Karpas-422 (cell line): ENCODE measurements at regions not wholly inside any gene's neighbourhood (a gene's known extent, or its start where the extent isn't known, plus 50 kb on each side); places are given as distances from the start of the nearest gene placed in this dataset.

Experiments used
- DNase-seq: peaks from one replicate; pipeline ENCODE4 v3.0.0-alpha.2; 2015
- H2AFZ ChIP-seq: fragments of 200-600 bp; sonication (generic); 2 replicates; pipeline ENCODE4 v1.6.1; 2014; ENCODE audit warnings: antibody characterized with exemption, low read length, mixed read lengths
- H3K27ac ChIP-seq: fragments of 200-600 bp; sonication (generic); 2 replicates; pipeline ENCODE4 v1.5.1; 2014; ENCODE audit warnings: mild to moderate bottlenecking, low read length, moderate library complexity
- H3K27me3 ChIP-seq: fragments of 200-600 bp; sonication (generic); 2 replicates; pipeline ENCODE4 v1.6.1; 2014; ENCODE audit warnings: low read length, mixed read lengths
- H3K36me3 ChIP-seq: fragments of 200-600 bp; sonication (generic); 2 replicates; pipeline ENCODE4 v1.6.1; 2014; ENCODE audit warnings: low read length, mixed read lengths; ENCODE audit not compliant: insufficient read depth
- H3K4me1 ChIP-seq: fragments of 200-600 bp; sonication (generic); 2 replicates; pipeline ENCODE4 v1.6.1; 2014; ENCODE audit warnings: mild to moderate bottlenecking, low read length, mixed read lengths
- H3K4me2 ChIP-seq: fragments of 200-600 bp; sonication (generic); 2 replicates; pipeline ENCODE4 v1.6.1; 2014; ENCODE audit warnings: low read length, low read depth, mild to moderate bottlenecking; ENCODE audit not compliant: poor library complexity, severe bottlenecking
- H3K4me3 ChIP-seq: fragments of 200-600 bp; sonication (generic); 2 replicates; pipeline ENCODE4 v1.5.1; 2014; ENCODE audit warnings: mild to moderate bottlenecking, antibody characterized with exemption, low read length, mixed read lengths
- H3K79me2 ChIP-seq: fragments of 200-600 bp; sonication (generic); 2 replicates; pipeline ENCODE4 v1.6.1; 2014; ENCODE audit warnings: mild to moderate bottlenecking, low read length, mixed read lengths
- H3K9ac ChIP-seq: fragments of 200-600 bp; sonication (generic); 2 replicates; pipeline ENCODE4 v1.6.0; 2014; ENCODE audit warnings: low read length
- H3K9me2 ChIP-seq: fragments of 200-600 bp; sonication (generic), shearing (Covaris generic); replicated peaks from 2 replicates; pipeline ENCODE4 v1.6.0; 2014; ENCODE audit warnings: mild to moderate bottlenecking, low read length, moderate library complexity; ENCODE audit not compliant: insufficient read depth
- H3K9me3 ChIP-seq: fragments of 300-700, 200-600 bp; sonication (generic); 2 replicates; pipeline ENCODE4 v1.6.1; 2014; ENCODE audit warnings: low read length, mixed read lengths
- H4K20me1 ChIP-seq: fragments of 200-600 bp; sonication (generic); 2 replicates; pipeline ENCODE4 v1.6.1; 2014; ENCODE audit warnings: mild to moderate bottlenecking, antibody characterized with exemption, low read length, low read depth; ENCODE audit not compliant: insufficient read depth

- Histone ChIP-seq H3K36me3 (no peaks in the 10 kb centered on the region), H3K79me2 (no peaks in the 10 kb centered on the region), H3K9me3 (no peaks in the 10 kb centered on the region), H2AFZ (no peak overlapping the region), H3K4me3 (no peak overlapping the region), H3K4me1 (no peaks in the 10 kb centered on the region), H3K9me2 (no peaks in the 10 kb centered on the region), H3K27ac (no peak overlapping the region), H3K4me2 (no peak overlapping the region), H3K9ac (no peak overlapping the region), H3K27me3 (no peaks in the 10 kb centered on the region), H4K20me1 (no peaks in the 10 kb centered on the region)
- no peak for DNase-seq
Measured at GRCh38 chr4:114034189-114034588, 54.7 kb upstream of the ARSJ start.

GRCh38 chr4:114036426-114036825, 57.0 kb upstream of the ARSJ start:
- Histone ChIP-seq H3K27me3 (no peaks in the 10 kb centered on the region), H3K4me2 (no peak overlapping the region), H3K4me3 (no peak overlapping the region), H3K79me2 (no peaks in the 10 kb centered on the region), H2AFZ (no peak overlapping the region), H3K4me1 (no peaks in the 10 kb centered on the region), H3K9me3 (no peaks in the 10 kb centered on the region), H3K9ac (no peak overlapping the region), H3K36me3 (no peaks in the 10 kb centered on the region), H3K27ac (no peak overlapping the region), H4K20me1 (no peaks in the 10 kb centered on the region), H3K9me2 (no peaks in the 10 kb centered on the region)
- no peak for DNase-seq

GRCh38 chr4:114036864-114037263, 57.4 kb upstream of the ARSJ start:
- H3K4me1 ChIP-seq, result no peaks in the 10 kb centered on the region
- H3K79me2 ChIP-seq, result no peaks in the 10 kb centered on the region
- no peak overlapping the region for H3K9ac ChIP-seq
- no peak overlapping the region for H2AFZ ChIP-seq
- H4K20me1 ChIP-seq, result no peaks in the 10 kb centered on the region
- H3K4me3 ChIP-seq, result no peak overlapping the region
- no peaks in the 10 kb centered on the region for H3K9me3 ChIP-seq
- DNase-seq, result no peak
- no peaks in the 10 kb centered on the region for H3K36me3 ChIP-seq
- H3K27ac ChIP-seq, result no peak overlapping the region
- no peak overlapping the region for H3K4me2 ChIP-seq
- no peaks in the 10 kb centered on the region for H3K27me3 ChIP-seq
- no peaks in the 10 kb centered on the region for H3K9me2 ChIP-seq

- DNase-seq, result no peak
- Histone ChIP-seq H3K27me3 (no peaks in the 10 kb centered on the region), H3K9ac (no peak overlapping the region), H4K20me1 (no peaks in the 10 kb centered on the region), H3K4me1 (no peaks in the 10 kb centered on the region), H3K36me3 (no peaks in the 10 kb centered on the region), H3K9me3 (no peaks in the 10 kb centered on the region), H3K4me2 (no peak overlapping the region), H3K27ac (no peak overlapping the region), H3K4me3 (no peak overlapping the region), H3K9me2 (no peaks in the 10 kb centered on the region), H3K79me2 (no peaks in the 10 kb centered on the region), H2AFZ (no peak overlapping the region)
Measured at GRCh38 chr4:114037988-114038387, 58.5 kb upstream of the ARSJ start.

GRCh38 chr4:114038762-114039387, 59.4 kb upstream of the ARSJ start:
- no peaks in the 10 kb centered on the region for H3K9me3 ChIP-seq
- no peak overlapping the region for H3K4me3 ChIP-seq
- no peak for DNase-seq
- no peak overlapping the region for H3K9ac ChIP-seq
- no peaks in the 10 kb centered on the region for H3K9me2 ChIP-seq
- no peak overlapping the region for H3K4me2 ChIP-seq
- no peaks in the 10 kb centered on the region for H3K36me3 ChIP-seq
- H3K79me2 ChIP-seq, result no peaks in the 10 kb centered on the region
- no peak overlapping the region for H2AFZ ChIP-seq
- no peaks in the 10 kb centered on the region for H4K20me1 ChIP-seq
- no peaks in the 10 kb centered on the region for H3K27me3 ChIP-seq
- H3K27ac ChIP-seq, result no peak overlapping the region
- H3K4me1 ChIP-seq, result no peaks in the 10 kb centered on the region

- H2AFZ ChIP-seq, result no peak overlapping the region
- no peak overlapping the region for H3K27ac ChIP-seq
- H3K79me2 ChIP-seq, result no peaks in the 10 kb centered on the region
- H3K9me2 ChIP-seq, result no peaks in the 10 kb centered on the region
- no peak overlapping the region for H3K4me3 ChIP-seq
- no peaks in the 10 kb centered on the region for H3K27me3 ChIP-seq
- H3K9ac ChIP-seq, result no peak overlapping the region
- no peak overlapping the region for H3K4me2 ChIP-seq
- no peaks in the 10 kb centered on the region for H3K36me3 ChIP-seq
- H3K9me3 ChIP-seq, result no peaks in the 10 kb centered on the region
- DNase-seq, result no peak
- H4K20me1 ChIP-seq, result no peaks in the 10 kb centered on the region
- no peaks in the 10 kb centered on the region for H3K4me1 ChIP-seq
Measured at GRCh38 chr4:114040319-114041116, 61.1 kb upstream of the ARSJ start.

- H3K9ac ChIP-seq, result no peak overlapping the region
- no peak overlapping the region for H3K4me2 ChIP-seq
- H3K4me1 ChIP-seq, result no peaks in the 10 kb centered on the region
- no peak overlapping the region for H3K4me3 ChIP-seq
- H3K9me3 ChIP-seq, result no peaks in the 10 kb centered on the region
- DNase-seq, result no peak
- no peaks in the 10 kb centered on the region for H3K9me2 ChIP-seq
- no peak overlapping the region for H3K27ac ChIP-seq
- H3K79me2 ChIP-seq, result no peaks in the 10 kb centered on the region
- no peaks in the 10 kb centered on the region for H4K20me1 ChIP-seq
- no peaks in the 10 kb centered on the region for H3K36me3 ChIP-seq
- H3K27me3 ChIP-seq, result no peaks in the 10 kb centered on the region
- H2AFZ ChIP-seq, result no peak overlapping the region
Measured at GRCh38 chr4:114041117-114041475, 61.6 kb upstream of the ARSJ start.

GRCh38 chr4:114043116-114043515, 63.7 kb upstream of the ARSJ start:
- H3K27me3 ChIP-seq, result no peaks in the 10 kb centered on the region
- no peak for DNase-seq
- H3K9me2 ChIP-seq, result no peaks in the 10 kb centered on the region
- H3K9ac ChIP-seq, result no peak overlapping the region
- H3K27ac ChIP-seq, result no peak overlapping the region
- no peak overlapping the region for H3K4me2 ChIP-seq
- H4K20me1 ChIP-seq, result no peaks in the 10 kb centered on the region
- no peak overlapping the region for H3K4me3 ChIP-seq
- H3K79me2 ChIP-seq, result no peaks in the 10 kb centered on the region
- H3K36me3 ChIP-seq, result no peaks in the 10 kb centered on the region
- H2AFZ ChIP-seq, result no peak overlapping the region
- no peaks in the 10 kb centered on the region for H3K9me3 ChIP-seq
- no peaks in the 10 kb centered on the region for H3K4me1 ChIP-seq
